GM12878 (cell line): ENCODE measurements at regions not wholly inside any gene's neighbourhood (a gene's known extent, or its start where the extent isn't known, plus 50 kb on each side); places are given as distances from the start of the nearest gene placed in this dataset.

Experiments used
- EZH2 ChIP-seq: IDR thresholded peaks from 2 replicates; pipeline ENCODE4 v1.6.1; 2012; ENCODE audit warnings: low read depth, mild to moderate bottlenecking, control low read depth, inconsistent platforms, low read length, borderline replicate concordance; ENCODE audit not compliant: control insufficient read depth
- MLLT1 ChIP-seq: fragments of 450-650 bp; IDR thresholded peaks from 2 replicates; pipeline ENCODE4 v1.6.1; 2016; ENCODE audit warnings: mild to moderate bottlenecking
- POLR2AphosphoS5 ChIP-seq: IDR thresholded peaks from 2 replicates; pipeline ENCODE4 v1.6.1; 2011; ENCODE audit warnings: mild to moderate bottlenecking, low read length, inconsistent platforms
- ZNF24 ChIP-seq: fragments of 450-650 bp; IDR thresholded peaks from 2 replicates; pipeline ENCODE4 v1.6.1; 2017; ENCODE audit warnings: antibody characterized with exemption, mild to moderate bottlenecking
- TF ChIP-seq, protein P1 (sequence below), 3 experiments: IDR thresholded peaks in 2 of 3; conservative IDR thresholded peaks in 1 of 3; 2 replicates each; pipeline ENCODE4 v1.5.1; 2011; ENCODE audit warnings: low read depth in 3 of 3, low read length in 3 of 3, mild to moderate bottlenecking in 3 of 3, control low read depth in 2 of 3, moderate library complexity in 2 of 3, inconsistent platforms in 1 of 3, mixed read lengths in 1 of 3; ENCODE audit not compliant: control insufficient read depth in 2 of 3, insufficient read depth in 1 of 3; ENCODE audit errors: extremely low read depth in 1 of 3
- TF ChIP-seq, protein P2 (sequence below): IDR thresholded peaks from 2 replicates; pipeline ENCODE4 v1.6.1; 2012; ENCODE audit warnings: low read depth, low read length, improper control_type of control experiment

GRCh38 chr2:64831977-64832328, 157.2 kb upstream of the SLC1A4 start:
- TF ChIP-seq, protein P1, sequence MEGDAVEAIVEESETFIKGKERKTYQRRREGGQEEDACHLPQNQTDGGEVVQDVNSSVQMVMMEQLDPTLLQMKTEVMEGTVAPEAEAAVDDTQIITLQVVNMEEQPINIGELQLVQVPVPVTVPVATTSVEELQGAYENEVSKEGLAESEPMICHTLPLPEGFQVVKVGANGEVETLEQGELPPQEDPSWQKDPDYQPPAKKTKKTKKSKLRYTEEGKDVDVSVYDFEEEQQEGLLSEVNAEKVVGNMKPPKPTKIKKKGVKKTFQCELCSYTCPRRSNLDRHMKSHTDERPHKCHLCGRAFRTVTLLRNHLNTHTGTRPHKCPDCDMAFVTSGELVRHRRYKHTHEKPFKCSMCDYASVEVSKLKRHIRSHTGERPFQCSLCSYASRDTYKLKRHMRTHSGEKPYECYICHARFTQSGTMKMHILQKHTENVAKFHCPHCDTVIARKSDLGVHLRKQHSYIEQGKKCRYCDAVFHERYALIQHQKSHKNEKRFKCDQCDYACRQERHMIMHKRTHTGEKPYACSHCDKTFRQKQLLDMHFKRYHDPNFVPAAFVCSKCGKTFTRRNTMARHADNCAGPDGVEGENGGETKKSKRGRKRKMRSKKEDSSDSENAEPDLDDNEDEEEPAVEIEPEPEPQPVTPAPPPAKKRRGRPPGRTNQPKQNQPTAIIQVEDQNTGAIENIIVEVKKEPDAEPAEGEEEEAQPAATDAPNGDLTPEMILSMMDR (IDR thresholded peaks at IDR 0.05 in 2 of 3, conservative IDR thresholded peaks at IDR 0.05 in 1 of 3; ENCODE audit: control insufficient read depth in 2 of 3, extremely low read depth in 1 of 3, insufficient read depth in 1 of 3, low read depth in 3 of 3, low read length in 3 of 3) = no peak
- TF ChIP-seq, protein P2, sequence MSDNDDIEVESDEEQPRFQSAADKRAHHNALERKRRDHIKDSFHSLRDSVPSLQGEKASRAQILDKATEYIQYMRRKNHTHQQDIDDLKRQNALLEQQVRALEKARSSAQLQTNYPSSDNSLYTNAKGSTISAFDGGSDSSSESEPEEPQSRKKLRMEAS = no peak
- TF ChIP-seq EZH2 (no peak), MLLT1 (no peak), ZNF24 (no peak), POLR2AphosphoS5 (no peak)
